Endothelial cell of umbilical vein (primary cell): ENCODE measurements at regions not wholly inside any gene's neighbourhood (a gene's known extent, or its start where the extent isn't known, plus 50 kb on each side); places are given as distances from the start of the nearest gene placed in this dataset.

Experiments used
- BruUV-seq: library from RNA; stranded (reverse); fragments of 400-500 nt; replicated peaks from 2 replicates; lab custom pipeline; 2021; lab: Mats Ljungman, UMichigan
- CTCF ChIA-PET: fragments of 300-600, 350-600 bp; sonication (Branson Sonifier 250); formaldehyde crosslinking; loops from one replicate; lab custom pipeline; 2021; ENCODE audit warnings: antibody characterized with exemption, inconsistent platforms; lab: Charles Lee
- POLR2A ChIA-PET: fragments of 300-600, 350-600 bp; sonication (Branson Sonifier 250); formaldehyde crosslinking; loops from one replicate; lab custom pipeline; 2021; ENCODE audit warnings: antibody characterized with exemption, inconsistent platforms; lab: Charles Lee
- DNase-seq: peaks from one replicate; pipeline ENCODE4 v3.0.0-alpha.2; 2011; ENCODE audit warnings: low read depth, low spot score
- FAIRE-seq: peaks from 2 replicates; lab custom pipeline; 2011; peaks lifted over from hg19 to GRCh38; lab: Jason Lieb, UNC
- H2AFZ ChIP-seq: 2 replicates; pipeline ENCODE4 v1.6.0; 2012; ENCODE audit warnings: low read depth, low read length, control low read depth, inconsistent platforms
- H3K27ac ChIP-seq: 2 replicates; pipeline ENCODE4 v1.5.1; 2011; ENCODE audit warnings: low read depth, mild to moderate bottlenecking, control low read depth, low read length, moderate library complexity; ENCODE audit not compliant: insufficient read depth
- H3K27me3 ChIP-seq, 2 experiments: 2 replicates each; pipeline versions ENCODE4 v1.6.0 to v1.6.1; 2011; ENCODE audit warnings: low read length in 2 of 2, mixed read lengths in 1 of 2; ENCODE audit not compliant: control insufficient read depth in 2 of 2, insufficient read depth in 2 of 2
- H3K36me3 ChIP-seq, 2 experiments: 2 replicates in 1 of 2; 3 replicates in 1 of 2; pipeline ENCODE4 v1.5.1; 2011; ENCODE audit warnings: low read length in 2 of 2, mild to moderate bottlenecking in 1 of 2, moderate library complexity in 1 of 2; ENCODE audit not compliant: control insufficient read depth in 2 of 2, insufficient read depth in 2 of 2; ENCODE audit errors: extremely low read depth in 1 of 2
- H3K4me1 ChIP-seq: 3 replicates; pipeline ENCODE4 v1.5.1; 2011; ENCODE audit warnings: mild to moderate bottlenecking, low read length; ENCODE audit not compliant: control insufficient read depth, insufficient read depth; ENCODE audit errors: extremely low read depth
- H3K4me2 ChIP-seq: 2 replicates; pipeline ENCODE4 v1.6.1; 2011; ENCODE audit warnings: low read length, control low read depth, mixed read lengths; ENCODE audit not compliant: insufficient read depth
- H3K4me3 ChIP-seq, 3 experiments: fragments of 200-600 bp in 1 of 3; sonication (generic), shearing (Covaris generic) in 1 of 3; replicated peaks in 1 of 3; 2 replicates each; pipeline ENCODE4 v1.5.1; 2011 to 2016; ENCODE audit warnings: control low read depth in 3 of 3, low read length in 3 of 3, mild to moderate bottlenecking in 2 of 3, inconsistent platforms in 1 of 3, low read depth in 1 of 3, moderate library complexity in 1 of 3; ENCODE audit not compliant: insufficient read depth in 1 of 3
- H3K79me2 ChIP-seq: 2 replicates; pipeline ENCODE4 v1.6.0; 2012; ENCODE audit warnings: low read length, inconsistent platforms; ENCODE audit not compliant: control insufficient read depth, insufficient read depth
- H3K9ac ChIP-seq: replicated peaks from 2 replicates; pipeline ENCODE3; 2011; ENCODE audit warnings: low read length, control low read depth; ENCODE audit not compliant: insufficient read depth; ENCODE audit errors: extremely low read depth
- H3K9me1 ChIP-seq: replicated peaks from 3 replicates; pipeline ENCODE4 v1.6.0; 2011; ENCODE audit warnings: mild to moderate bottlenecking, low read length; ENCODE audit not compliant: control insufficient read depth, insufficient read depth; ENCODE audit errors: extremely low read depth
- H3K9me3 ChIP-seq: replicated peaks from 2 replicates; pipeline ENCODE4 v1.5.1; 2012; ENCODE audit warnings: low read length, inconsistent platforms; ENCODE audit not compliant: control insufficient read depth, insufficient read depth
- H4K20me1 ChIP-seq: replicated peaks from 2 replicates; pipeline ENCODE3; 2011; ENCODE audit warnings: mild to moderate bottlenecking, low read length; ENCODE audit not compliant: control insufficient read depth, insufficient read depth; ENCODE audit errors: extremely low read depth
- EZH2 ChIP-seq: IDR thresholded peaks from 2 replicates; pipeline ENCODE4 v1.6.1; 2012; ENCODE audit warnings: borderline replicate concordance, low read depth, mild to moderate bottlenecking, moderate library complexity, low read length, inconsistent platforms; ENCODE audit not compliant: severe bottlenecking
- FOS ChIP-seq: IDR thresholded peaks from 2 replicates; pipeline ENCODE4 v1.6.1; 2011; ENCODE audit warnings: mild to moderate bottlenecking, low read length, moderate library complexity, borderline replicate concordance; ENCODE audit not compliant: insufficient read depth
- GATA2 ChIP-seq: IDR thresholded peaks from 2 replicates; pipeline ENCODE4 v1.7.0; 2011; ENCODE audit warnings: low read depth, mild to moderate bottlenecking, moderate library complexity, mixed read lengths, low read length; ENCODE audit not compliant: insufficient read length, insufficient read depth
- JUN ChIP-seq: IDR thresholded peaks from 2 replicates; pipeline ENCODE4 v1.6.1; 2011; ENCODE audit warnings: borderline replicate concordance, low read depth; ENCODE audit not compliant: insufficient read length, insufficient read depth
- MYC ChIP-seq: IDR thresholded peaks from one replicate; pipeline ENCODE4 v1.6.1; 2011; ENCODE audit warnings: mild to moderate bottlenecking, low read depth, low read length
- POLR2A ChIP-seq: IDR thresholded peaks from 2 replicates; pipeline ENCODE4 v1.6.1; 2012; ENCODE audit warnings: low read depth, mild to moderate bottlenecking, control low read depth, low read length
- POLR2AphosphoS5 ChIP-seq: IDR thresholded peaks from 2 replicates; pipeline ENCODE4 v1.6.1; 2012; ENCODE audit warnings: low read depth, mild to moderate bottlenecking, control low read depth, low read length, moderate library complexity; ENCODE audit not compliant: insufficient read depth
- dilution Hi-C: fragments of 300-500 bp; cut with MboI; formaldehyde crosslinking; loops from one replicate; pipeline ENCODE4 v1.15.0; 2019; ENCODE audit warnings: low sequenced_read_pairs; ENCODE audit not compliant: extremely low pct_ligation_motif_present
- intact Hi-C: fragments of 100-400 bp; cut with micrococcal nuclease; formaldehyde crosslinking; loops from one replicate; pipeline ENCODE4 v1.10.0; 2022
- TF ChIP-seq, protein P1 (sequence below): IDR thresholded peaks from 2 replicates; pipeline ENCODE4 v1.6.1; 2011; ENCODE audit not compliant: insufficient read depth, insufficient read length
- TF ChIP-seq, protein P2 (sequence below), 2 donors: IDR thresholded peaks; 1 replicate in 1 of 2; 2 replicates in 1 of 2; pipeline ENCODE4 v1.5.1; 2011; ENCODE audit warnings: low read length in 2 of 2, mild to moderate bottlenecking in 2 of 2, moderate library complexity in 2 of 2, control low read depth in 1 of 2, inconsistent platforms in 1 of 2, low read depth in 1 of 2; ENCODE audit not compliant: insufficient read depth in 1 of 2; ENCODE audit errors: extremely low read depth in 1 of 2

DNA sequence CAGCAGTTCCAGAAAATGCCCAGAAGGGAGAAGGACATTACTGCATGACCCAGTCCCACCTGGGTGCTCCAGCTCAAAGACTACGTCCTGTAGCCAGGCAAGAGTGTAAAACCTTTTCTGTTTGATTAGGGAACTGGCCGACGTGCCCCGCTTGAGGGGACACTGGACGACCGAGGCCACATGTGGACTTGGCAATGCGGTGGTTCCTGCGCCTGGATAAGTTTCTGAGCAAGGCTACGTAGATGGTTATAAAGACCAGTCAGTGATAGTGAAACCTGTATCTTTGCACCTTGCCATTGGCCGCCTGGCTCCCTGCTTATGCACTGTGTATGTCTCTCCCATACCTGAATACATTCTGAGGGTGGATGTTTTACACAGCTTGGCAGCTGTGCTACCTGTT is 567.0 kb upstream of the CRIM1 start:
- FAIRE-seq, result no peak
- Histone ChIP-seq H3K27me3 (no peaks in the 10 kb centered on the region), H3K4me1 (no peaks in the 10 kb centered on the region), H2AFZ (no peak overlapping the region), H3K36me3 (no peaks in the 10 kb centered on the region), H4K20me1 (no peaks in the 10 kb centered on the region), H3K4me3 (no peak overlapping the region), H3K9ac (no peak overlapping the region), H3K9me3 (no peaks in the 10 kb centered on the region), H3K27ac (no peak overlapping the region), H3K79me2 (no peaks in the 10 kb centered on the region), H3K9me1 (no peaks in the 10 kb centered on the region), H3K4me2 (no peak overlapping the region)
- DNase-seq, result no peak
- TF ChIP-seq EZH2 (no peak), MYC (no peak), JUN (no peak), FOS (no peak)
- TF ChIP-seq, protein P1, sequence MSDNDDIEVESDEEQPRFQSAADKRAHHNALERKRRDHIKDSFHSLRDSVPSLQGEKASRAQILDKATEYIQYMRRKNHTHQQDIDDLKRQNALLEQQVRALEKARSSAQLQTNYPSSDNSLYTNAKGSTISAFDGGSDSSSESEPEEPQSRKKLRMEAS, result no peak
- intact Hi-C loops (no loop called here), dilution Hi-C loops (no loop called here)
- ChIA-PET POLR2A (no interaction called here), CTCF (no interaction called here)
- BruUV-seq, result no TSS peak

DNA sequence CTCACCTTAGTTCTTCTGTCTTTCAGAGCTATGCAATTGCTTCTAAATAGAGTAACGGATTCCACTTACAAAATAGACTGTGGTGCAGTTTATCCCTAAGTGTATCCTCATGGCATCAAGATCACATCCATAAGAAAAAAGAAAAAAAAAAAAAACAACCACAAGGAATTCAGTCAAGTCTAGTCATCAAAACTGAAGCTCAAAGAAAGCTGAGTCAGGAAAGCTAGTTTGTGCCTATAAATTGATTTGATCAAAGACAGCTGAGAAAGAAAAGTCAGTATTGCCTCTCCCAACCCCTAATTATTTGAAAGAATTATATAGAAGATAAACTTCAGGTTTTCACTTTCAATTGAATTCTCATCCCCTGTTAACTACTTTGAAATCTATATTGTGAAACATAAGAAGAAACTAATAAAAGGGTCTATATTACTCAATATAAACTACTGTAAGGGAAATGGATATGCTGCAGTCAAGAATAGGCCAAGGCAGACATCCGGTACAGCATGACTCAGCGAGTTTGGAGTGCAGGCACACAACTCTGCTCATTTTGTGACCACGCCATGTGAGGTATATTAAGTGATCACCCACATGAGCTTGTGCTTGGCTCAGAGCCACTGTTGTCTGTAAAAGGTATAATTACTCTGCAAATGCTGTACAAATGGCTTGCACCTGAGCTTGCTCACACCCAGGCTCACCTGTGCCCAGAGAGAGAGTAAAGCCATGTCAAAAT is 568.1 kb upstream of the CRIM1 start:
- Histone ChIP-seq H3K4me2 (no peak overlapping the region), H4K20me1 (no peaks in the 10 kb centered on the region), H3K9me3 (no peaks in the 10 kb centered on the region), H3K9ac (no peak overlapping the region), H3K27me3 (no peaks in the 10 kb centered on the region), H3K4me3 (no peak overlapping the region), H3K9me1 (no peaks in the 10 kb centered on the region), H3K4me1 (no peaks in the 10 kb centered on the region), H3K36me3 (no peaks in the 10 kb centered on the region), H3K27ac (no peak overlapping the region), H2AFZ (no peak overlapping the region), H3K79me2 (no peaks in the 10 kb centered on the region)
- BruUV-seq, result no TSS peak
- ChIA-PET CTCF (interaction anchor here (1.5 to 1.6 kb wide), 2 partner anchors 12 to 81 kb away, joined by 4 to 5 read pairs; no protein-coding TSS in a partner anchor), POLR2A (no interaction called here)
- no peak for TF ChIP-seq POLR2A
- TF ChIP-seq, protein P2, sequence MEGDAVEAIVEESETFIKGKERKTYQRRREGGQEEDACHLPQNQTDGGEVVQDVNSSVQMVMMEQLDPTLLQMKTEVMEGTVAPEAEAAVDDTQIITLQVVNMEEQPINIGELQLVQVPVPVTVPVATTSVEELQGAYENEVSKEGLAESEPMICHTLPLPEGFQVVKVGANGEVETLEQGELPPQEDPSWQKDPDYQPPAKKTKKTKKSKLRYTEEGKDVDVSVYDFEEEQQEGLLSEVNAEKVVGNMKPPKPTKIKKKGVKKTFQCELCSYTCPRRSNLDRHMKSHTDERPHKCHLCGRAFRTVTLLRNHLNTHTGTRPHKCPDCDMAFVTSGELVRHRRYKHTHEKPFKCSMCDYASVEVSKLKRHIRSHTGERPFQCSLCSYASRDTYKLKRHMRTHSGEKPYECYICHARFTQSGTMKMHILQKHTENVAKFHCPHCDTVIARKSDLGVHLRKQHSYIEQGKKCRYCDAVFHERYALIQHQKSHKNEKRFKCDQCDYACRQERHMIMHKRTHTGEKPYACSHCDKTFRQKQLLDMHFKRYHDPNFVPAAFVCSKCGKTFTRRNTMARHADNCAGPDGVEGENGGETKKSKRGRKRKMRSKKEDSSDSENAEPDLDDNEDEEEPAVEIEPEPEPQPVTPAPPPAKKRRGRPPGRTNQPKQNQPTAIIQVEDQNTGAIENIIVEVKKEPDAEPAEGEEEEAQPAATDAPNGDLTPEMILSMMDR (IDR thresholded peaks at IDR 0.05; ENCODE audit: extremely low read depth in 1 of 2, insufficient read depth in 1 of 2, low read depth in 1 of 2, low read length in 2 of 2), result no peak
- TF ChIP-seq, protein P1, result no peak
- no peak for TF ChIP-seq GATA2
- TF ChIP-seq EZH2, result no peak
- no peak for TF ChIP-seq MYC
- TF ChIP-seq POLR2AphosphoS5, result no peak
- no peak for TF ChIP-seq FOS
- no peak for TF ChIP-seq JUN
- dilution Hi-C loops (no loop called here), intact Hi-C loops (no loop called here)
- FAIRE-seq, result peak; percentile 58
- peak; percentile 3 for DNase-seq
